GM13977 (cell line): ENCODE measurements at regions not wholly inside any gene's neighbourhood (a gene's known extent, or its start where the extent isn't known, plus 50 kb on each side); places are given as distances from the start of the nearest gene placed in this dataset.

Experiments
- DNase-seq: peaks from one replicate; pipeline ENCODE4 v3.0.0; 2012; ENCODE audit warnings: low spot score
- in situ Hi-C: fragments of 300-500 bp; cut with MboI; formaldehyde crosslinking; loops from one replicate; pipeline ENCODE4 v1.12.0; 2022; ENCODE audit warnings: low sequenced_read_pairs, low pct_unique_long_range_greater_than_20kb, mixed read lengths, inconsistent platforms; ENCODE audit not compliant: unreplicated experiment
- TF ChIP-seq, protein P1 (sequence below): IDR thresholded peaks from 2 replicates; pipeline ENCODE4 v1.5.1; 2012; ENCODE audit warnings: mild to moderate bottlenecking, control low read depth; ENCODE audit not compliant: insufficient read depth; ENCODE audit errors: extremely low read depth, missing control alignments

- in situ Hi-C loops = no loop called here
- TF ChIP-seq, protein P1, sequence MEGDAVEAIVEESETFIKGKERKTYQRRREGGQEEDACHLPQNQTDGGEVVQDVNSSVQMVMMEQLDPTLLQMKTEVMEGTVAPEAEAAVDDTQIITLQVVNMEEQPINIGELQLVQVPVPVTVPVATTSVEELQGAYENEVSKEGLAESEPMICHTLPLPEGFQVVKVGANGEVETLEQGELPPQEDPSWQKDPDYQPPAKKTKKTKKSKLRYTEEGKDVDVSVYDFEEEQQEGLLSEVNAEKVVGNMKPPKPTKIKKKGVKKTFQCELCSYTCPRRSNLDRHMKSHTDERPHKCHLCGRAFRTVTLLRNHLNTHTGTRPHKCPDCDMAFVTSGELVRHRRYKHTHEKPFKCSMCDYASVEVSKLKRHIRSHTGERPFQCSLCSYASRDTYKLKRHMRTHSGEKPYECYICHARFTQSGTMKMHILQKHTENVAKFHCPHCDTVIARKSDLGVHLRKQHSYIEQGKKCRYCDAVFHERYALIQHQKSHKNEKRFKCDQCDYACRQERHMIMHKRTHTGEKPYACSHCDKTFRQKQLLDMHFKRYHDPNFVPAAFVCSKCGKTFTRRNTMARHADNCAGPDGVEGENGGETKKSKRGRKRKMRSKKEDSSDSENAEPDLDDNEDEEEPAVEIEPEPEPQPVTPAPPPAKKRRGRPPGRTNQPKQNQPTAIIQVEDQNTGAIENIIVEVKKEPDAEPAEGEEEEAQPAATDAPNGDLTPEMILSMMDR = no peak
- DNase-seq = no peak
These were observed 103.7 kb upstream of the RFX3 start for GRCh38 chr9:3629495-3629894.

DNA sequence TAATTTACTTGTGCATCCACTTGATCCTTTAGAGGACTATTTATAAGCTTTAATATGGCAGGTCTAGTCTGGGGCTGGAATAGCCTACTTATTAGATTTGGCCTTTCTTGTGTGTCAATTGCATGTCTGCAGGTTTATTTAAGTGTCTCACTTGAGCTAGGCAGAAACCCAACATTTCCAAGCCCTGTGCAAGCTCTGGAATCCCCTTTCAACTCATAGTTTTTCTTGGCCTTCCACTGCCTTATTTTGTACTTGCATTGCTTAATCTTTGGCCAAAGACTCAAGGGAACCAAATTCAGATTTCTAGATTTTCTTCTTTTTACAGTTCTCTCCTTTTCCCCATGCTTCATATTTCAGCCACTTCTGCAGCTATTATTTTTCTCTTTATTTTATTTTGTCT lies 102.4 kb upstream of the RFX3 start:
- TF ChIP-seq, protein P1 = no peak
- in situ Hi-C loops = no loop called here

DNA sequence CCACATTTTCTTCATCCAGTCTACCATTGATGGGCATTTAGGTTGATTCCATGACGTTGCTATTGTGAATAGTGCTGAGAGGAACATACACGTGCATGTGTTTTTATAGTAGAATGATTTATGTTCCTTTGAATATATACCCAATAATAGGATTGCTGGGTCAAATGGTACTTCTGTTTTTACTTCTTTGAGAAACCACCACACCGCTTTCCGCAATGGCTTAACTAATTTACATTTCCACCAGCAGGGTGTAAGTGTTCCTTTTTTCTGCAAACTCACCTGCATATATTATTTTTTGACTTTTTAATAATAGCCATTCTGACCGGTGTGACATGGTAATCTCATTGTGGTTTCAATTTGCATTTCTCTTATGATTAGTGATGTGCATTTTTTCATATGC lies 82.2 kb upstream of the RFX3 start:
- peak; percentile 12 for DNase-seq
- TF ChIP-seq, protein P1 = no peak
- in situ Hi-C loops = no loop called here

More for the DNA sequence above, 102.4 kb upstream of the RFX3 start:
- no peak for DNase-seq

DNA sequence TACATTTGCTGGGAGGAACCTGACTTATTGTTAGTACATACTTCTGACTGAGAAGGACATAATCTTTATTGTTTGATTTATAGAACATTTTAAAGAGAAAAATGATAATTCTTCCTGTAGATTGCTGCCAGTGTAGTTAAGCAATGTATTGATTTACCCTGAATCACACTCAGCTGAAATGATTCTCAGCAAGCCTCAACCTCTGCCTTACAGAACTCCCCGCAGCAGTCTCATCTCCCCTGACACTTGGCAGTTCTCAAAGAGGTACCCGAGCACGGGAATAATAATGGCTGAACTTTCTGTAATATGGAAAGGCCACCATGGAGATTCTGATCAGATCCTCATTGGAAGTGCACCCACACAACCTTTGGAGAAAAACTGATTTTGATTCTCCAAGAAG lies 74.9 kb upstream of the RFX3 start:
- TF ChIP-seq, protein P1 = no peak
- in situ Hi-C loops = no loop called here
- no peak for DNase-seq

DNA sequence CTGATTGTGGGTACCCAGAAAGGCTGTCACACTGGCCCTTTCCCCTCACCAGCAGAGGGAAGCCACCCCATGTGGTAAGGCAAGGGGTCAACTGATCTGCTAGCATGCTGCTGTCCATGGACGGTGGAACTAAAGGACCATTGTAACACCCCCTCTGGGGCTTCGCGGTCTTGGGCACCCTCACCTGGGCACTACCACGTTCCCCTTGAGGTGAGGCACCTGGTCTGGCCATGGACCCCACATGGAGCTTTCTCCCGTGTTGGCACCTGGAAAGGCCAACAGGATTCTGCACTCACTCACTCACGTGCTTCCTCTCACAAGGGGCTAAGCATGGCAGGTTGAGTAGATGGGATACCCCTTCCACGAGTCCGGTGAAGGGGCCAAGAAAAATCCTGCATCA lies 72.0 kb upstream of the RFX3 start:
- TF ChIP-seq, protein P1 = no peak
- no peak for DNase-seq
- in situ Hi-C loops = no loop called here

DNA sequence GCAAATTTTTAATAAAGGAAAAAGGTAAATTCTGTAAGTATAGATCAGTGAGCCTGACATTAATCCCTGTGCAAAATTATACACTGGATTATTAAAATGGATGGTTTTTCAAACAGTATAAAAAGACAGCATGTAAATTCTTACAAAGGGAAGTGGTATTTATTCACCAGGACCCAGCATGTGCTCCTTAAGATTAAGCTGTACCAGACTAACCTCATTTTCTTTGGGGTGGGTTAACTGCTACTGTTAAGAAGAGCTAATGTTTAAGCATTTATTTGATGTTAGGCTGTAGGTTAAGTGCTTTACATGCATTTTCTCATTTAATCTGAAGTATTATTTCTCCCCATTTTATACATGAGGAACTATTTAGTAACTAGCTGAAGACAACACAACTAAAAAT lies 60.3 kb upstream of the RFX3 start:
- in situ Hi-C loops = no loop called here
- TF ChIP-seq, protein P1 = no peak
- DNase-seq = no peak

GRCh38 chr9:3585606-3586005 lies 59.8 kb upstream of the RFX3 start:
- TF ChIP-seq, protein P1 = no peak
- DNase-seq = no peak
- in situ Hi-C loops = no loop called here
